HG02885 (cell line): ENCODE measurements at regions not wholly inside any gene's neighbourhood (a gene's known extent, or its start where the extent isn't known, plus 50 kb on each side); places are given as distances from the start of the nearest gene placed in this dataset.
A peak's percentile ranks its signal among the peaks of the same experiment; 100 is the strongest.

Experiments
- ATAC-seq: cut with Tn5 transposase; IDR thresholded peaks from one replicate; pipeline ENCODE4 v1.9.1; 2021; ENCODE audit warnings: mild to moderate bottlenecking; ENCODE audit not compliant: unreplicated experiment, poor library complexity

GRCh38 chr12:43057566-43057965 lies 468.0 kb upstream of the PRICKLE1 start:
- ATAC-seq = no peak

GRCh38 chr12:43054085-43054484 lies 464.5 kb upstream of the PRICKLE1 start:
- no peak for ATAC-seq

- ATAC-seq = no peak
Observed at GRCh38 chr12:43052441-43052840, 462.9 kb upstream of the PRICKLE1 start.

- no peak for ATAC-seq
Observed at GRCh38 chr12:43044241-43044640, 454.7 kb upstream of the PRICKLE1 start.

GRCh38 chr12:43038991-43039390 lies 449.4 kb upstream of the PRICKLE1 start:
- no peak for ATAC-seq

GRCh38 chr12:43029971-43030370 lies 440.4 kb upstream of the PRICKLE1 start:
- ATAC-seq = no peak

- ATAC-seq = no peak
Observed at GRCh38 chr12:43028826-43029225, 439.3 kb upstream of the PRICKLE1 start.

GRCh38 chr12:43022838-43023237 lies 433.3 kb upstream of the PRICKLE1 start:
- no peak for ATAC-seq

- no peak for ATAC-seq
Observed at GRCh38 chr12:43015090-43015737, 425.7 kb upstream of the PRICKLE1 start.

- ATAC-seq = peak; percentile 81
Observed at GRCh38 chr12:43011383-43011926, 421.9 kb upstream of the PRICKLE1 start.

GRCh38 chr12:43009846-43010240 lies 420.3 kb upstream of the PRICKLE1 start:
- no peak for ATAC-seq

GRCh38 chr12:43008953-43009845 lies 419.7 kb upstream of the PRICKLE1 start:
- ATAC-seq = no peak

- no peak for ATAC-seq
Observed at GRCh38 chr12:43004908-43005307, 415.4 kb upstream of the PRICKLE1 start.

GRCh38 chr12:43004141-43004540 lies 414.6 kb upstream of the PRICKLE1 start:
- no peak for ATAC-seq

- no peak for ATAC-seq
Observed at GRCh38 chr12:42996869-42997431, 407.4 kb upstream of the PRICKLE1 start.

- no peak for ATAC-seq
Observed at GRCh38 chr12:42992826-42993225, 403.3 kb upstream of the PRICKLE1 start.

- ATAC-seq = no peak
Observed at GRCh38 chr12:42990387-42990786, 400.8 kb upstream of the PRICKLE1 start.

- ATAC-seq = no peak
Observed at GRCh38 chr12:42987216-42987650, 397.7 kb upstream of the PRICKLE1 start.

GRCh38 chr12:42985506-42985905 lies 396.0 kb upstream of the PRICKLE1 start:
- ATAC-seq = no peak

GRCh38 chr12:42982828-42983227 lies 393.3 kb upstream of the PRICKLE1 start:
- ATAC-seq = no peak

GRCh38 chr12:42981379-42981778 lies 391.8 kb upstream of the PRICKLE1 start:
- ATAC-seq = no peak
